ENCODE measurements at regions not wholly inside any gene's neighbourhood (a gene's known extent, or its start where the extent isn't known, plus 50 kb on each side); places are given as distances from the start of the nearest gene placed in this dataset.

- TF ChIP-seq CTCF (IDR thresholded peaks at IDR 0.05 in 2 of 3, conservative IDR thresholded peaks at IDR 0.05 in 1 of 3; ENCODE audit: borderline replicate concordance in 1 of 3, insufficient read depth in 1 of 3, low read depth in 2 of 3, low read length in 2 of 3) (no peak), RAD21 (IDR thresholded peaks at IDR 0.05; ENCODE audit: low read depth) (no peak), ELF1 (IDR thresholded peaks at IDR 0.05; ENCODE audit: borderline replicate concordance, low read depth) (no peak), ZFX (IDR thresholded peaks at IDR 0.05) (no peak), JUND (IDR thresholded peaks at IDR 0.05) (no peak), SIN3A (IDR thresholded peaks at IDR 0.05; ENCODE audit: low read depth) (no peak), EZH2 (IDR thresholded peaks at IDR 0.05) (no peak), SP1 (IDR thresholded peaks at IDR 0.05; ENCODE audit: low read depth) (no peak), ZNF274 (IDR thresholded peaks at IDR 0.05; ENCODE audit: low read depth, low read length) (no peak)
Measured at GRCh38 chr16:5333991-5334390, 236.4 kb upstream of the EEF2KMT start (continued).

GRCh38 chr16:5333126-5333525, 235.5 kb upstream of the EEF2KMT start:
- ChIA-PET POLR2A (no interaction called here), RAD21 (ENCODE audit: low non-redundant PET in 1 of 2, low total read pairs in 2 of 2, uncharacterized antibody in 2 of 2, unreplicated experiment in 2 of 2) (no interaction called here), CTCF (no interaction called here)
- Histone ChIP-seq H3K9me3 (ENCODE audit: control insufficient read depth in 1 of 2, insufficient read depth in 1 of 2, low read depth in 1 of 2, low read length in 2 of 2) (no peaks in the 10 kb centered on the region), H2AFZ (ENCODE audit: low read depth, low read length, poor library complexity, severe bottlenecking) (no peak overlapping the region), H3K27ac (ENCODE audit: low read depth, low read length) (no peak overlapping the region), H3K4me1 (ENCODE audit: control insufficient read depth in 1 of 2, insufficient read depth in 2 of 2, low read length in 2 of 2) (no peaks in the 10 kb centered on the region), H3K9me2 (ENCODE audit: insufficient read depth) (no peaks in the 10 kb centered on the region), H3K4me2 (ENCODE audit: low read length) (no peak overlapping the region), H3K36me3 (ENCODE audit: control insufficient read depth in 1 of 2, insufficient read depth in 2 of 2, low read length in 2 of 2) (no peaks in the 10 kb centered on the region), H4K20me1 (ENCODE audit: insufficient read depth) (no peaks in the 10 kb centered on the region), H3K9ac (ENCODE audit: low read length) (no peak overlapping the region), H3K79me2 (ENCODE audit: insufficient read depth, low read length) (no peaks in the 10 kb centered on the region), H3K4me3 (replicated peaks in 1 of 2; ENCODE audit: low read depth in 1 of 2, low read length in 2 of 2) (no peak overlapping the region), H3K27me3 (ENCODE audit: insufficient read depth, low read length) (peaks cover 20% of the 10 kb centered on the region)
- no TSS peak for BruUV-seq (replicated peaks)
- no peak for ATAC-seq
- intact Hi-C loops (cut with micrococcal nuclease), result no loop called here
- DNase-seq (ENCODE audit: low read depth, low spot score), result no peak
- TF ChIP-seq REST (IDR thresholded peaks at IDR 0.05; ENCODE audit: low read depth), result no peak
- TF ChIP-seq POLR2A (IDR thresholded peaks at IDR 0.05; ENCODE audit: borderline replicate concordance, extremely low read depth, insufficient read depth, insufficient read length), result no peak
- TF ChIP-seq SIN3A (IDR thresholded peaks at IDR 0.05; ENCODE audit: low read depth), result no peak
- TF ChIP-seq POLR2AphosphoS5 (IDR thresholded peaks at IDR 0.05; ENCODE audit: low read depth, low read length), result no peak
- no peak for TF ChIP-seq JUND (IDR thresholded peaks at IDR 0.05)
- TF ChIP-seq SRF (IDR thresholded peaks at IDR 0.05; ENCODE audit: low read depth), result no peak
- TF ChIP-seq MAX (IDR thresholded peaks at IDR 0.05), result no peak
- no peak for TF ChIP-seq EGR1 (IDR thresholded peaks at IDR 0.05; ENCODE audit: low read depth)
- TF ChIP-seq CEBPB (IDR thresholded peaks at IDR 0.05; ENCODE audit: low read depth), result no peak
- TF ChIP-seq CBX3 (IDR thresholded peaks at IDR 0.05; ENCODE audit: low read depth), result no peak
- TF ChIP-seq TCF7L2 (IDR thresholded peaks at IDR 0.05; ENCODE audit: borderline replicate concordance, extremely low read depth, insufficient read depth, insufficient read length), result no peak
- TF ChIP-seq EZH2 (IDR thresholded peaks at IDR 0.05), result no peak
- TF ChIP-seq YY1 (IDR thresholded peaks at IDR 0.05; ENCODE audit: extremely low read depth, insufficient replicate concordance, low read depth, low read length), result no peak
- TF ChIP-seq ZNF274 (IDR thresholded peaks at IDR 0.05; ENCODE audit: low read depth, low read length), result no peak
- TF ChIP-seq ELF1 (IDR thresholded peaks at IDR 0.05; ENCODE audit: borderline replicate concordance, low read depth), result no peak
- no peak for TF ChIP-seq SP1 (IDR thresholded peaks at IDR 0.05; ENCODE audit: low read depth)
- no peak for TF ChIP-seq ZBTB33 (IDR thresholded peaks at IDR 0.05; ENCODE audit: extremely low read depth, insufficient replicate concordance, low read length)
